T-helper 17 cell (primary cell): ENCODE measurements at regions not wholly inside any gene's neighbourhood (a gene's known extent, or its start where the extent isn't known, plus 50 kb on each side); places are given as distances from the start of the nearest gene placed in this dataset.
"Not testable (repeated sequence)": the region's sequence is repeated elsewhere in the genome, so short reads cannot be mapped to it uniquely, and the experiment has no call there.

Experiments used
- ATAC-seq: fragments of 150-1000 bp; cut with Tn5 transposase; 2 replicates; pipeline ENCODE4 v1.10.0; 2021; ENCODE audit warnings: mild to moderate bottlenecking, moderate library complexity
- DNase-seq, 3 donors: peaks; one replicate each; pipeline versions ENCODE4 v3.0.0 to v3.0.0-alpha.2; 2020 to 2021
- H3K9me3 ChIP-seq: one replicate; pipeline ENCODE4 v1.7.0; 2013; ENCODE audit warnings: low read length, mild to moderate bottlenecking; ENCODE audit not compliant: control insufficient read depth, poor library complexity, severe bottlenecking
- H3K27ac Mint-ChIP-seq: one replicate; pipeline ENCODE4 v1.8.0; 2022; ENCODE audit warnings: mild to moderate bottlenecking, moderate library complexity, mixed read lengths
- H3K27me3 Mint-ChIP-seq: one replicate; pipeline ENCODE4 v1.8.0; 2022; ENCODE audit warnings: mixed read lengths
- H3K36me3 Mint-ChIP-seq: one replicate; pipeline ENCODE4 v1.8.0; 2022; ENCODE audit warnings: low read depth, mixed read lengths
- H3K4me1 Mint-ChIP-seq: one replicate; pipeline ENCODE4 v1.8.0; 2022; ENCODE audit warnings: mild to moderate bottlenecking, mixed read lengths
- H3K4me3 Mint-ChIP-seq: one replicate; pipeline ENCODE4 v1.8.0; 2022; ENCODE audit warnings: mild to moderate bottlenecking, moderate library complexity, mixed read lengths

- no peak for ATAC-seq
- Mint-ChIP-seq H3K4me1 (peaks cover 3% of the 10 kb centered on the region), H3K4me3 (no peak overlapping the region), H3K36me3 (no peaks in the 10 kb centered on the region), H3K27me3 (peaks cover 32% of the 10 kb centered on the region), H3K27ac (no peak overlapping the region)
- no peaks in the 10 kb centered on the region for H3K9me3 ChIP-seq
- DNase-seq, result no peak
Observed at GRCh38 chr2:126978333-126978732, 79.6 kb downstream of the TEX51 start.

- Mint-ChIP-seq H3K36me3 (no peaks in the 10 kb centered on the region), H3K27me3 (peaks cover 32% of the 10 kb centered on the region), H3K4me3 (no peak overlapping the region), H3K4me1 (peaks cover 3% of the 10 kb centered on the region), H3K27ac (no peak overlapping the region)
- ATAC-seq (no peak), DNase-seq (no peak)
- no peaks in the 10 kb centered on the region for H3K9me3 ChIP-seq
Observed at GRCh38 chr2:126979039-126980003, 80.6 kb downstream of the TEX51 start.

- no peak overlapping the region for H3K4me3 Mint-ChIP-seq
- no peak overlapping the region for H3K27ac Mint-ChIP-seq
- no peaks in the 10 kb centered on the region for H3K36me3 Mint-ChIP-seq
- H3K27me3 Mint-ChIP-seq, result peaks cover 35% of the 10 kb centered on the region
- H3K9me3 ChIP-seq, result no peaks in the 10 kb centered on the region
- no peaks in the 10 kb centered on the region for H3K4me1 Mint-ChIP-seq
- ATAC-seq (no peak), DNase-seq (no peak)
Observed at GRCh38 chr2:126981476-126981875, 82.8 kb downstream of the TEX51 start.

- H3K4me3 Mint-ChIP-seq, result no peak overlapping the region
- H3K27ac Mint-ChIP-seq, result no peak overlapping the region
- ATAC-seq (no peak), DNase-seq (no peak)
- no peaks in the 10 kb centered on the region for H3K36me3 Mint-ChIP-seq
- H3K27me3 Mint-ChIP-seq, result peaks cover 46% of the 10 kb centered on the region
- H3K4me1 Mint-ChIP-seq, result no peaks in the 10 kb centered on the region
- H3K9me3 ChIP-seq, result no peaks in the 10 kb centered on the region
Observed at GRCh38 chr2:126982935-126983334, 84.2 kb downstream of the TEX51 start.

- Mint-ChIP-seq H3K36me3 (no peaks in the 10 kb centered on the region), H3K27ac (no peak overlapping the region), H3K4me3 (no peak overlapping the region), H3K4me1 (peaks cover 3% of the 10 kb centered on the region), H3K27me3 (peaks cover 57% of the 10 kb centered on the region)
- no peak for ATAC-seq
- no peak for DNase-seq
- no peaks in the 10 kb centered on the region for H3K9me3 ChIP-seq
Observed at GRCh38 chr2:126986631-126987187, 88.0 kb downstream of the TEX51 start.

- H3K36me3 Mint-ChIP-seq, result no peaks in the 10 kb centered on the region
Observed at GRCh38 chr2:126988482-126988881, 89.8 kb downstream of the TEX51 start.

GRCh38 chr2:126989064-126989463 lies 90.4 kb downstream of the TEX51 start:
- not testable (repeated sequence) for H3K9me3 ChIP-seq, H3K4me1 Mint-ChIP-seq, H3K27ac Mint-ChIP-seq, ATAC-seq, H3K36me3 Mint-ChIP-seq, DNase-seq, H3K4me3 Mint-ChIP-seq
- H3K27me3 Mint-ChIP-seq, result peaks cover 65% of the 10 kb centered on the region

More at GRCh38 chr2:126988482-126988881, 89.8 kb downstream of the TEX51 start:
- Mint-ChIP-seq H3K27me3 (peaks cover 71% of the 10 kb centered on the region), H3K27ac (no peak overlapping the region), H3K4me3 (no peak overlapping the region), H3K4me1 (peaks cover 3% of the 10 kb centered on the region)
- DNase-seq, result no peak
- no peak for ATAC-seq
- H3K9me3 ChIP-seq, result no peaks in the 10 kb centered on the region

GRCh38 chr2:126990200-126990599 lies 91.5 kb downstream of the TEX51 start:
- Mint-ChIP-seq H3K4me3 (no peak overlapping the region), H3K4me1 (peaks cover 3% of the 10 kb centered on the region), H3K36me3 (no peaks in the 10 kb centered on the region), H3K27ac (no peak overlapping the region), H3K27me3 (peaks cover 64% of the 10 kb centered on the region)
- ATAC-seq, result no peak
- H3K9me3 ChIP-seq, result no peaks in the 10 kb centered on the region
- DNase-seq, result no peak

- Mint-ChIP-seq H3K27me3 (peaks cover 61% of the 10 kb centered on the region), H3K36me3 (no peaks in the 10 kb centered on the region), H3K4me1 (peaks cover 3% of the 10 kb centered on the region), H3K27ac (no peak overlapping the region), H3K4me3 (no peak overlapping the region)
- DNase-seq (no peak), ATAC-seq (no peak)
- no peaks in the 10 kb centered on the region for H3K9me3 ChIP-seq
Observed at GRCh38 chr2:126990605-126991532, 92.2 kb downstream of the TEX51 start.

GRCh38 chr2:126994340-126994777 lies 95.7 kb downstream of the TEX51 start:
- Mint-ChIP-seq H3K4me3 (no peak overlapping the region), H3K4me1 (peaks cover 3% of the 10 kb centered on the region), H3K27ac (no peak overlapping the region), H3K36me3 (no peaks in the 10 kb centered on the region), H3K27me3 (peaks cover 59% of the 10 kb centered on the region)
- no peak for ATAC-seq
- no peak for DNase-seq
- no peaks in the 10 kb centered on the region for H3K9me3 ChIP-seq

- H3K27ac Mint-ChIP-seq, result no peak overlapping the region
- H3K4me3 Mint-ChIP-seq, result no peak overlapping the region
- H3K4me1 Mint-ChIP-seq, result no peaks in the 10 kb centered on the region
Observed at GRCh38 chr2:126995621-126996377, 97.1 kb downstream of the TEX51 start.

GRCh38 chr2:126996378-126996699 lies 97.6 kb downstream of the TEX51 start:
- Mint-ChIP-seq H3K27me3 (peaks cover 48% of the 10 kb centered on the region), H3K36me3 (no peaks in the 10 kb centered on the region), H3K4me1 (no peaks in the 10 kb centered on the region), H3K27ac (no peak overlapping the region), H3K4me3 (no peak overlapping the region)
- DNase-seq (no peak), ATAC-seq (no peak)
- no peaks in the 10 kb centered on the region for H3K9me3 ChIP-seq

More at GRCh38 chr2:126995621-126996377, 97.1 kb downstream of the TEX51 start:
- no peaks in the 10 kb centered on the region for H3K9me3 ChIP-seq
- Mint-ChIP-seq H3K27me3 (peaks cover 52% of the 10 kb centered on the region), H3K36me3 (no peaks in the 10 kb centered on the region)
- DNase-seq (no peak), ATAC-seq (no peak)
